CD14-positive monocyte (primary cell): ENCODE measurements at regions not wholly inside any gene's neighbourhood (a gene's known extent, or its start where the extent isn't known, plus 50 kb on each side); places are given as distances from the start of the nearest gene placed in this dataset.

Source experiments
- DNase-seq, 3 donors: peaks; one replicate each; pipeline ENCODE4 v3.0.0-alpha.2; 2011 to 2022
- H2AFZ ChIP-seq: 2 replicates; pipeline ENCODE4 v1.6.0; 2012; ENCODE audit warnings: mild to moderate bottlenecking, low read depth, low read length, inconsistent platforms; ENCODE audit not compliant: insufficient read depth, poor library complexity, severe bottlenecking
- H3K27ac ChIP-seq, 2 donors: 1 replicate in 1 of 2; 2 replicates in 1 of 2; pipeline ENCODE4 v1.5.1; 2012 to 2013; ENCODE audit warnings: low read length in 2 of 2, control low read depth in 1 of 2, inconsistent platforms in 1 of 2, low read depth in 1 of 2, mild to moderate bottlenecking in 1 of 2
- H3K27me3 ChIP-seq, 2 donors: one replicate each; pipeline versions ENCODE4 v1.6.0 to v1.6.1; 2011 to 2013; ENCODE audit warnings: low read length in 2 of 2; ENCODE audit not compliant: control insufficient read depth in 2 of 2, insufficient read depth in 2 of 2
- H3K36me3 ChIP-seq, 2 donors: replicated peaks in 1 of 2; 1 replicate in 1 of 2; 2 replicates in 1 of 2; pipeline versions ENCODE4 v1.5.1 to v1.6.1; 2012 to 2013; ENCODE audit warnings: low read length in 2 of 2, control low read depth in 1 of 2, inconsistent platforms in 1 of 2, mild to moderate bottlenecking in 1 of 2; ENCODE audit not compliant: insufficient read depth in 2 of 2, control insufficient read depth in 1 of 2
- H3K4me1 ChIP-seq, 2 donors: 1 replicate in 1 of 2; 2 replicates in 1 of 2; pipeline versions ENCODE4 v1.5.1 to v1.6.1; 2012 to 2013; ENCODE audit warnings: low read length in 2 of 2, control low read depth in 1 of 2, inconsistent platforms in 1 of 2, mild to moderate bottlenecking in 1 of 2, moderate library complexity in 1 of 2; ENCODE audit not compliant: insufficient read depth in 2 of 2, control insufficient read depth in 1 of 2
- H3K4me2 ChIP-seq: replicated peaks from 2 replicates; pipeline ENCODE3; 2012; ENCODE audit warnings: low read length, moderate library complexity, mild to moderate bottlenecking; ENCODE audit not compliant: poor library complexity, severe bottlenecking; ENCODE audit errors: extremely low read depth
- H3K4me3 ChIP-seq, 3 experiments: fragments of 200-600 bp in 1 of 3; sonication (generic) in 1 of 3; replicated peaks in 1 of 3; 1 replicate in 2 of 3; 2 replicates in 1 of 3; pipeline ENCODE4 v1.5.1; 2011 to 2013; ENCODE audit warnings: low read length in 3 of 3, mild to moderate bottlenecking in 3 of 3, control low read depth in 2 of 3, low read depth in 2 of 3, inconsistent platforms in 1 of 3, moderate library complexity in 1 of 3
- H3K79me2 ChIP-seq: 2 replicates; pipeline ENCODE4 v1.6.0; 2012; ENCODE audit warnings: mild to moderate bottlenecking, control low read depth, inconsistent platforms, low read length, moderate library complexity; ENCODE audit not compliant: insufficient read depth
- H3K9ac ChIP-seq: 2 replicates; pipeline ENCODE4 v1.6.0; 2017; ENCODE audit warnings: low read length, mild to moderate bottlenecking; ENCODE audit not compliant: insufficient read depth, poor library complexity, severe bottlenecking
- H3K9me3 ChIP-seq, 2 donors: replicated peaks in 1 of 2; 1 replicate in 1 of 2; 2 replicates in 1 of 2; pipeline versions ENCODE4 v1.5.1 to v1.6.1; 2012 to 2013; ENCODE audit warnings: low read length in 2 of 2, control low read depth in 1 of 2; ENCODE audit not compliant: control insufficient read depth in 1 of 2, insufficient read depth in 1 of 2
- H4K20me1 ChIP-seq: 2 replicates; pipeline ENCODE4 v1.6.0; 2012; ENCODE audit warnings: mild to moderate bottlenecking, low read length, control low read depth, moderate library complexity; ENCODE audit not compliant: insufficient read depth
- H3K27ac Mint-ChIP-seq, 7 donors: one replicate each; pipeline ENCODE4 v1.8.0; 2020; ENCODE audit warnings: mild to moderate bottlenecking in 7 of 7, mixed read lengths in 7 of 7, moderate library complexity in 6 of 7, inconsistent platforms in 2 of 7
- H3K27me3 Mint-ChIP-seq, 3 donors: one replicate each; pipeline ENCODE4 v1.8.0; 2021 to 2022; ENCODE audit warnings: low read depth in 3 of 3, mild to moderate bottlenecking in 3 of 3, mixed read lengths in 3 of 3, moderate library complexity in 3 of 3, inconsistent platforms in 1 of 3
- H3K36me3 Mint-ChIP-seq, 2 donors: one replicate each; pipeline ENCODE4 v1.8.0; 2020; ENCODE audit warnings: mixed read lengths in 2 of 2, inconsistent platforms in 1 of 2, mild to moderate bottlenecking in 1 of 2
- H3K4me1 Mint-ChIP-seq: one replicate; pipeline ENCODE4 v1.8.0; 2020; ENCODE audit warnings: mild to moderate bottlenecking, mixed read lengths
- H3K4me3 Mint-ChIP-seq, 2 donors: one replicate each; pipeline ENCODE4 v1.8.0; 2020; ENCODE audit warnings: mild to moderate bottlenecking in 2 of 2, mixed read lengths in 2 of 2, moderate library complexity in 1 of 2
- H3K9me3 Mint-ChIP-seq, 7 donors: one replicate each; pipeline ENCODE4 v1.8.0; 2020 to 2022; ENCODE audit warnings: mixed read lengths in 7 of 7, mild to moderate bottlenecking in 6 of 7, moderate library complexity in 6 of 7, inconsistent platforms in 2 of 7
- CTCF ChIP-seq: fragments of 200-600 bp; IDR thresholded peaks from one replicate; pipeline ENCODE4 v1.8.0; 2022; ENCODE audit warnings: antibody characterized with exemption, mild to moderate bottlenecking
- WGBS: methylation state at CpG from one replicate; pipeline ENCODE4 v1.1.5; 2013; ENCODE audit warnings: missing lambda C conversion rate; ENCODE audit not compliant: insufficient coverage; 5-methylcytosine and 5-hydroxymethylcytosine counted together
- intact Hi-C, 2 donors: fragments of 100-400 bp; cut with micrococcal nuclease; formaldehyde crosslinking; loops; one replicate each; pipeline versions ENCODE4 v1.15.0 to v1.15.1; 2023

GRCh38 chr22:48169227-48169626, 1406.8 kb downstream of the TBC1D22A start:
- intact Hi-C loops: no loop called here
- H3K4me1 ChIP-seq: no peaks in the 10 kb centered on the region
- H3K79me2 ChIP-seq: no peaks in the 10 kb centered on the region
- Mint-ChIP-seq H3K9me3 (peaks cover 0 to 3% (median 0%) of the 10 kb centered on the region in 7 donors), H3K27me3 (peaks cover 0 to 4% (median 2%) of the 10 kb centered on the region in 3 donors), H3K4me3 (no peak overlapping the region), H3K4me1 (no peaks in the 10 kb centered on the region), H3K27ac (no peak overlapping the region), H3K36me3 (no peaks in the 10 kb centered on the region)
- no peak for TF ChIP-seq CTCF
- H3K27me3 ChIP-seq: no peaks in the 10 kb centered on the region
- no peak overlapping the region for H3K4me3 ChIP-seq
- no peak for DNase-seq
- H3K36me3 ChIP-seq: no peaks in the 10 kb centered on the region
- no peak overlapping the region for H3K27ac ChIP-seq
- H3K9me3 ChIP-seq: no peaks in the 10 kb centered on the region
- H4K20me1 ChIP-seq: no peaks in the 10 kb centered on the region
- no CpG with 5 or more reads among the region's 4 CpGs for WGBS
- no peak overlapping the region for H2AFZ ChIP-seq
- H3K9ac ChIP-seq: no peak overlapping the region
- no peak overlapping the region for H3K4me2 ChIP-seq

- WGBS: 76% methylated on average over 4 of the region's 6 CpGs
- intact Hi-C loops: no loop called here
- no peaks in the 10 kb centered on the region for H3K4me1 Mint-ChIP-seq
Measured at GRCh38 chr22:48167238-48167637, 1404.8 kb downstream of the TBC1D22A start.

More at GRCh38 chr22:48167238-48167637, 1404.8 kb downstream of the TBC1D22A start:
- DNase-seq: no peak
- Histone ChIP-seq H3K4me1 (no peaks in the 10 kb centered on the region), H3K36me3 (no peaks in the 10 kb centered on the region), H4K20me1 (no peaks in the 10 kb centered on the region), H3K27ac (no peak overlapping the region), H3K9ac (no peak overlapping the region), H3K4me2 (no peak overlapping the region), H3K79me2 (no peaks in the 10 kb centered on the region), H3K27me3 (no peaks in the 10 kb centered on the region), H3K9me3 (no peaks in the 10 kb centered on the region), H3K4me3 (no peak overlapping the region), H2AFZ (no peak overlapping the region)
- Mint-ChIP-seq H3K27ac (no peak overlapping the region), H3K9me3 (peaks cover 0 to 3% (median 0%) of the 10 kb centered on the region in 7 donors), H3K27me3 (peaks cover 0 to 2% (median 0%) of the 10 kb centered on the region in 3 donors), H3K4me3 (no peak overlapping the region), H3K36me3 (no peaks in the 10 kb centered on the region)
- no peak for TF ChIP-seq CTCF
